MCF 10A (cell line): ENCODE measurements at regions not wholly inside any gene's neighbourhood (a gene's known extent, or its start where the extent isn't known, plus 50 kb on each side); places are given as distances from the start of the nearest gene placed in this dataset.
A peak's percentile ranks its signal among the peaks of the same experiment; 100 is the strongest.

Experiments used
- BruUV-seq: library from RNA; stranded (reverse); fragments of 400-500 nt; replicated peaks from 2 replicates; lab custom pipeline; 2021; lab: Mats Ljungman, UMichigan
- CTCF ChIA-PET: fragments of 300-600 bp; sonication (Branson Sonifier 250); formaldehyde crosslinking; extraction: SDS; loops from one replicate; lab custom pipeline; 2021; ENCODE audit warnings: antibody characterized with exemption, inconsistent platforms; lab: Yijun Ruan, JAX
- POLR2A ChIA-PET: fragments of 300-600, 350-650 bp; sonication (Branson Sonifier 250); formaldehyde crosslinking; extraction: SDS; loops from one replicate; lab custom pipeline; 2020; ENCODE audit warnings: antibody characterized with exemption, inconsistent platforms; lab: Yijun Ruan, JAX
- DNase-seq: peaks from one replicate; pipeline ENCODE4 v3.0.0-alpha.2; 2018; ENCODE audit not compliant: unreplicated experiment
- H3K27ac Mint-ChIP-seq: one replicate; pipeline ENCODE4 v1.8.0; 2022; ENCODE audit warnings: mild to moderate bottlenecking, low read depth, mixed read lengths; ENCODE audit not compliant: unreplicated experiment
- H3K27me3 Mint-ChIP-seq: one replicate; pipeline ENCODE4 v1.8.0; 2022; ENCODE audit warnings: mixed read lengths; ENCODE audit not compliant: insufficient read depth, unreplicated experiment
- H3K36me3 Mint-ChIP-seq: one replicate; pipeline ENCODE4 v1.8.0; 2022; ENCODE audit warnings: mild to moderate bottlenecking, moderate library complexity, mixed read lengths; ENCODE audit not compliant: insufficient read depth, unreplicated experiment
- H3K4me1 Mint-ChIP-seq: one replicate; pipeline ENCODE4 v1.8.0; 2022; ENCODE audit warnings: mixed read lengths; ENCODE audit not compliant: insufficient read depth, unreplicated experiment
- H3K4me3 Mint-ChIP-seq: one replicate; pipeline ENCODE4 v1.8.0; 2022; ENCODE audit warnings: mild to moderate bottlenecking, moderate library complexity, mixed read lengths; ENCODE audit not compliant: unreplicated experiment
- H3K9me3 Mint-ChIP-seq: one replicate; pipeline ENCODE4 v1.8.0; 2022; ENCODE audit warnings: mixed read lengths; ENCODE audit not compliant: unreplicated experiment
- CTCF ChIP-seq: fragments of 200-600 bp; IDR thresholded peaks from one replicate; pipeline ENCODE4 v1.8.0; 2022; ENCODE audit warnings: antibody characterized with exemption, mild to moderate bottlenecking; ENCODE audit not compliant: unreplicated experiment
- intact Hi-C: fragments of 100-400 bp; cut with micrococcal nuclease; formaldehyde crosslinking; loops from 2 replicates; pipeline ENCODE4 v1.14.1; 2022

DNA sequence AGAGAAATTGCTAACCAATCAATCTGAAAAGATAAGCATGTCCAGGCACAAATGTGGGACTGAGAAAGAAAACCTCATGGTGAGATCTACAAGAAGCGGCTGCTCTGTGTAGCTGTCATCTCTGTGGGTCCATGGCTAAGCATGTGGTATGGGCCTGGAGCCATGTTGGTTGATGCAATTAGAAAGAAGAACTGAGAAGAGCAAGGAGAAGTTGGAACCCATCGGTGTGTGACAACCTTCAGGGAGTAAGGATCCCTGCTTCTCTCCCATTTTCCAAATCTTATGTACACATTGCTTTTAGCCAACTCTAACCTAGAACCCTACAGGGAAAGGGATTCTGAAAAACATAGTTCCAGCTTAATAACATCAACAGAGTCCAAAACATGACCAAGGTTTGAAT is 890.2 kb downstream of the FSTL5 start:
- ChIA-PET POLR2A (no interaction called here), CTCF (interaction anchor here (0.7 to 2.0 kb wide), 2 partner anchors 17 to 370 kb away, joined by 3 to 4 read pairs; no protein-coding TSS in a partner anchor)
- H3K27ac Mint-ChIP-seq = no peak overlapping the region
- H3K9me3 Mint-ChIP-seq = peaks cover 7% of the 10 kb centered on the region
- no peak for DNase-seq
- H3K4me1 Mint-ChIP-seq = no peaks in the 10 kb centered on the region
- H3K4me3 Mint-ChIP-seq = no peak overlapping the region
- intact Hi-C loops = no loop called here
- BruUV-seq = no TSS peak
- H3K36me3 Mint-ChIP-seq = no peaks in the 10 kb centered on the region
- no peak for TF ChIP-seq CTCF
- no peaks in the 10 kb centered on the region for H3K27me3 Mint-ChIP-seq

DNA sequence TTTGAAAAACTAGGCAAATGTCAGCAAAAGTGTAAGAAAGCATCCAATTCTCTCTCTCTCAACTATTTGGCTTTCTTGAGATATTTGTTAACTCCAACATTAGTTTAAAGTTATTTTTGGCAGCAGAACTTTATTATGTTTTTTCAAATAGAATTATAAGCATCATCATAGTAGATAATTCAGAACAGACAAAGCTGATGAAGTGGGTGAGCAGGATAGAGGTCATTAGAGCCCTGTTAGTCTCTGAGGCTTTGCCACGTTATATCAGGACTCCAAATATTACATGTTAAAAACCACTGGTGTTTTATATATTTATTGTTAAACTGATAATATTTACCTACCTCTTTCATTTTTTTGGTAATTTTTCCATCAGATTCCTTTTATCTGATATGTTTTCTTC is 903.0 kb downstream of the FSTL5 start:
- Mint-ChIP-seq H3K4me3 (no peak overlapping the region), H3K9me3 (peaks cover 8% of the 10 kb centered on the region), H3K4me1 (no peaks in the 10 kb centered on the region), H3K36me3 (no peaks in the 10 kb centered on the region), H3K27ac (no peak overlapping the region), H3K27me3 (no peaks in the 10 kb centered on the region)
- no TSS peak for BruUV-seq
- ChIA-PET CTCF (interaction anchor here (0.7 kb wide), 1 partner anchor 1000 kb away, joined by 3 read pairs; no protein-coding TSS in a partner anchor), POLR2A (interaction anchor here (0.6 kb wide), 1 partner anchor 379 kb away, joined by 3 read pairs; no protein-coding TSS in a partner anchor)
- intact Hi-C loops = no loop called here
- no peak for DNase-seq
- no peak for TF ChIP-seq CTCF

GRCh38 chr4:161256716-161257115 is 907.1 kb downstream of the FSTL5 start:
- Mint-ChIP-seq H3K4me1 (no peaks in the 10 kb centered on the region), H3K27ac (no peak overlapping the region), H3K9me3 (peaks cover 8% of the 10 kb centered on the region), H3K36me3 (no peaks in the 10 kb centered on the region), H3K27me3 (no peaks in the 10 kb centered on the region), H3K4me3 (no peak overlapping the region)
- intact Hi-C loops = loop anchor here (1.0 to 10.0 kb wide), 2 partner anchors 308 to 913 kb away; no protein-coding TSS in a partner anchor
- peak; percentile 41 for TF ChIP-seq CTCF
- peak; percentile 27 for DNase-seq
- no TSS peak for BruUV-seq
- ChIA-PET POLR2A (interaction anchor here (0.6 kb wide), 1 partner anchor 1072 kb away, joined by 4 read pairs; no protein-coding TSS in a partner anchor), CTCF (interaction anchor here (0.5 to 1.9 kb wide), 19 partner anchors 9 to 1213 kb away, joined by 3 to 10 read pairs (median 4); no protein-coding TSS in a partner anchor)

DNA sequence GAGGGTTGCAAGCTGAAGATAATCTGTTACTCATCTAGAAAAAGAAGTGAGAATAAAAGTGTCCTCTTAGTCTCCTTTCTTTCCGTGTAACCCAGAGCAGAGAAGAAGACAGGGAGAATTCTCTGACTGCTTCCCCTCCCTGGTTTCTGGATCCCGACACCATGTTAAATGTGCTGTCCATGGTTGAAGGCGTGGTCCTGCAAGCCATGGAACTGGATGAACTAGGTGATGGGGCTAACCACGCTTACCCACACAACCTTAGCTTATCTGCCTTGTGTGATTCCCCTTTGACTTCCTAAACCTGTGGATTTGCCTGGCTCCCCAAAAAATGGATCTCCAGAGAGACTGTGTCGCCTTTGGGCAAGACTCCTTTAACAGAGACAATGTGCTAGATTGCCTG is 907.6 kb downstream of the FSTL5 start:
- Mint-ChIP-seq H3K4me3 (no peak overlapping the region), H3K4me1 (no peaks in the 10 kb centered on the region), H3K9me3 (peaks cover 8% of the 10 kb centered on the region), H3K27me3 (no peaks in the 10 kb centered on the region), H3K36me3 (no peaks in the 10 kb centered on the region), H3K27ac (no peak overlapping the region)
- no peak for TF ChIP-seq CTCF
- no peak for DNase-seq
- intact Hi-C loops = loop anchor here (1.0 to 10.0 kb wide), 2 partner anchors 309 to 913 kb away; no protein-coding TSS in a partner anchor
- no TSS peak for BruUV-seq
- ChIA-PET CTCF (interaction anchor here (0.5 to 1.9 kb wide), 15 partner anchors 9 to 1214 kb away, joined by 3 to 10 read pairs (median 4); no protein-coding TSS in a partner anchor), POLR2A (interaction anchor here (0.6 kb wide), 2 partner anchors 1073 to 1920 kb away, joined by 3 to 4 read pairs; no protein-coding TSS in a partner anchor)
